Body of pancreas (tissue), 4 donors: ENCODE measurements at regions not wholly inside any gene's neighbourhood (a gene's known extent, or its start where the extent isn't known, plus 50 kb on each side); places are given as distances from the start of the nearest gene placed in this dataset.

ENCODE experiments used
- ATAC-seq: fragments of 150-250 bp; one replicate; pipeline ENCODE4 v1.9.1; 2016
- DNase-seq, 4 donors: peaks; one replicate each; pipeline ENCODE4 v3.0.0-alpha.2; 2019
- H3K27ac ChIP-seq, 4 donors: fragments of 200-600 bp; sonication (generic); 1 replicate in 3 of 4; 2 replicates in 1 of 4; pipeline versions ENCODE4 v1.5.1 to v1.6.1; 2016 to 2019; ENCODE audit warnings: mild to moderate bottlenecking in 1 of 4, mixed read lengths in 1 of 4, moderate library complexity in 1 of 4
- H3K27me3 ChIP-seq, 2 donors: fragments of 200-600 bp; sonication (generic); one replicate each; pipeline ENCODE4 v1.6.0; 2016; ENCODE audit warnings: mild to moderate bottlenecking in 1 of 2
- H3K36me3 ChIP-seq, 2 donors: fragments of 200-600 bp; sonication (generic); replicated peaks in 1 of 2; 2 replicates each; pipeline ENCODE4 v1.5.1; 2016; ENCODE audit warnings: low read depth in 2 of 2; ENCODE audit not compliant: insufficient read depth in 1 of 2
- H3K4me1 ChIP-seq: fragments of 200-600 bp; sonication (generic); one replicate; pipeline ENCODE4 v1.6.0; 2016
- H3K4me3 ChIP-seq, 2 donors: fragments of 200-600 bp; sonication (generic); 1 replicate in 1 of 2; 2 replicates in 1 of 2; pipeline ENCODE4 v1.5.1; 2016 to 2019
- H3K9me3 ChIP-seq, 3 donors: fragments of 200-600 bp; sonication (generic); 1 replicate in 2 of 3; 2 replicates in 1 of 3; pipeline ENCODE4 v1.5.1; 2016
- CTCF ChIP-seq, 7 experiments: fragments of 450-650 bp in 4 of 7; fragments of 200-600 bp in 3 of 7; sonication (generic) in 3 of 7; IDR thresholded peaks; one replicate each; pipeline ENCODE4 v1.5.1; 2016 to 2019; ENCODE audit warnings: antibody characterized with exemption in 7 of 7
- POLR2A ChIP-seq, 3 donors: fragments of 450-650 bp; IDR thresholded peaks; one replicate each; pipeline ENCODE4 v1.6.1; 2016; ENCODE audit warnings: antibody characterized with exemption in 3 of 3, mild to moderate bottlenecking in 2 of 3
- WGBS, 2 donors: methylation state at CpG; one replicate each; pipeline ENCODE4 v1.1.5; 2017; 5-methylcytosine and 5-hydroxymethylcytosine counted together
- intact Hi-C: fragments of 100-400 bp; cut with DNase I; formaldehyde crosslinking; loops from one replicate; pipeline ENCODE4 v1.15.1; 2023

GRCh38 chr13:33940256-33940655, 122.3 kb downstream of the RFC3 start:
- Histone ChIP-seq H3K27ac (no peak overlapping the region), H3K27me3 (no peaks in the 10 kb centered on the region), H3K9me3 (no peaks in the 10 kb centered on the region), H3K4me1 (no peaks in the 10 kb centered on the region), H3K4me3 (no peak overlapping the region), H3K36me3 (no peaks in the 10 kb centered on the region)
- DNase-seq (no peak), ATAC-seq (no peak)
- TF ChIP-seq POLR2A (IDR thresholded peaks at IDR 0.05) (no peak), CTCF (IDR thresholded peaks at IDR 0.05) (no peak)
- 85 to 93% methylated on average over 1 of the region's 1 CpG for WGBS, 2 donors
- intact Hi-C loops, result no loop called here

GRCh38 chr13:33940898-33941297, 122.9 kb downstream of the RFC3 start:
- Histone ChIP-seq H3K36me3 (no peaks in the 10 kb centered on the region), H3K4me3 (no peak overlapping the region), H3K9me3 (no peaks in the 10 kb centered on the region), H3K27ac (no peak overlapping the region), H3K27me3 (no peaks in the 10 kb centered on the region), H3K4me1 (no peaks in the 10 kb centered on the region)
- intact Hi-C loops, result no loop called here
- no peak for DNase-seq
- TF ChIP-seq CTCF (IDR thresholded peaks at IDR 0.05) (no peak), POLR2A (IDR thresholded peaks at IDR 0.05) (no peak)
- whole genome bisulfite sequencing, 2 donors, result 89 to 93% methylated on average over 5 of the region's 5 CpGs
- no peak for ATAC-seq

GRCh38 chr13:33945477-33945876, 127.5 kb downstream of the RFC3 start:
- Histone ChIP-seq H3K4me1 (no peaks in the 10 kb centered on the region), H3K36me3 (no peaks in the 10 kb centered on the region), H3K4me3 (no peak overlapping the region), H3K27ac (no peak overlapping the region), H3K27me3 (no peaks in the 10 kb centered on the region), H3K9me3 (no peaks in the 10 kb centered on the region)
- intact Hi-C loops, result no loop called here
- WGBS, 2 donors, result 90 to 99% methylated on average over 4 of the region's 4 CpGs
- TF ChIP-seq POLR2A (IDR thresholded peaks at IDR 0.05) (no peak), CTCF (IDR thresholded peaks at IDR 0.05) (no peak)
- no peak for ATAC-seq
- DNase-seq, result no peak

- H3K36me3 ChIP-seq, result no peaks in the 10 kb centered on the region
- H3K27me3 ChIP-seq, result no peaks in the 10 kb centered on the region
- intact Hi-C loops, result no loop called here
- no peak for TF ChIP-seq POLR2A (IDR thresholded peaks at IDR 0.05)
- TF ChIP-seq CTCF (IDR thresholded peaks at IDR 0.05), result no peak
- WGBS, 2 donors, result 96 to 100% methylated on average over 1 of the region's 1 CpG
- no peaks in the 10 kb centered on the region for H3K9me3 ChIP-seq
- no peaks in the 10 kb centered on the region for H3K4me1 ChIP-seq
- ATAC-seq (no peak), DNase-seq (no peak)
- no peak overlapping the region for H3K27ac ChIP-seq
- H3K4me3 ChIP-seq, result no peak overlapping the region
These were observed 135.3 kb downstream of the RFC3 start for GRCh38 chr13:33953203-33953602.

GRCh38 chr13:33953781-33954180, 135.8 kb downstream of the RFC3 start:
- TF ChIP-seq CTCF (IDR thresholded peaks at IDR 0.05) (no peak), POLR2A (IDR thresholded peaks at IDR 0.05) (no peak)
- 97 to 98% methylated on average over 1 of the region's 1 CpG for WGBS, 2 donors

More at GRCh38 chr13:33953781-33954180, 135.8 kb downstream of the RFC3 start:
- Histone ChIP-seq H3K27ac (no peak overlapping the region), H3K4me1 (no peaks in the 10 kb centered on the region), H3K9me3 (no peaks in the 10 kb centered on the region), H3K36me3 (no peaks in the 10 kb centered on the region), H3K4me3 (no peak overlapping the region), H3K27me3 (no peaks in the 10 kb centered on the region)
- DNase-seq (no peak), ATAC-seq (no peak)
- intact Hi-C loops, result no loop called here
